GM12801 (cell line): ENCODE measurements at regions not wholly inside any gene's neighbourhood (a gene's known extent, or its start where the extent isn't known, plus 50 kb on each side); places are given as distances from the start of the nearest gene placed in this dataset.

ENCODE experiments used
- CTCF ChIP-seq: IDR thresholded peaks from one replicate; pipeline ENCODE4 v1.5.1; 2011; ENCODE audit warnings: control low read depth; ENCODE audit not compliant: insufficient read length; ENCODE audit errors: extremely low read depth

- TF ChIP-seq CTCF = no peak
These were observed 314.9 kb downstream of the PRDM2 start for GRCh38 chr1:14014929-14015328.

- TF ChIP-seq CTCF = no peak
These were observed 315.9 kb downstream of the PRDM2 start for GRCh38 chr1:14015917-14016316.

GRCh38 chr1:14017531-14017961, 317.6 kb downstream of the PRDM2 start:
- no peak for TF ChIP-seq CTCF

GRCh38 chr1:14019461-14019860, 319.5 kb downstream of the PRDM2 start:
- no peak for TF ChIP-seq CTCF

- no peak for TF ChIP-seq CTCF
These were observed 320.0 kb downstream of the PRDM2 start for GRCh38 chr1:14020006-14020405.

GRCh38 chr1:14027099-14027498, 327.1 kb downstream of the PRDM2 start:
- no peak for TF ChIP-seq CTCF

GRCh38 chr1:14031461-14031860, 331.5 kb downstream of the PRDM2 start:
- TF ChIP-seq CTCF = no peak

GRCh38 chr1:14034506-14034905, 334.5 kb downstream of the PRDM2 start:
- TF ChIP-seq CTCF = no peak
